ENCODE measurements at regions not wholly inside any gene's neighbourhood (a gene's known extent, or its start where the extent isn't known, plus 50 kb on each side); places are given as distances from the start of the nearest gene placed in this dataset.

- TF ChIP-seq ZKSCAN1 (IDR thresholded peaks at IDR 0.05; ENCODE audit: low read length) = no peak
- TF ChIP-seq STAT5B (CRISPR knock-in tag; IDR thresholded peaks at IDR 0.05) = no peak
- no peak for TF ChIP-seq CSRNP1 (CRISPR knock-in tag; IDR thresholded peaks at IDR 0.05)
- TF ChIP-seq ZFYVE20 (CRISPR knock-in tag; IDR thresholded peaks at IDR 0.05; ENCODE audit: borderline replicate concordance, low read depth) = no peak
- no peak for TF ChIP-seq ZNF782 (CRISPR knock-in tag; IDR thresholded peaks at IDR 0.05; ENCODE audit: borderline replicate concordance)
Measured at GRCh38 chr21:36602735-36603134, 96.2 kb upstream of the SIM2 start (continued).

- H2AFZ ChIP-seq (ENCODE audit: low read length) = no peak overlapping the region
- no peak for TF ChIP-seq CHD4 (IDR thresholded peaks at IDR 0.05; ENCODE audit: borderline replicate concordance, low read length)
Measured at GRCh38 chr21:36603221-36603620, 95.7 kb upstream of the SIM2 start.

More at GRCh38 chr21:36603221-36603620, 95.7 kb upstream of the SIM2 start:
- H3K27ac ChIP-seq (ENCODE audit: extremely low read length, insufficient read depth, low read length) = no peak overlapping the region
- DNase-seq (ENCODE audit: low spot score) (no peak), ATAC-seq (no peak), FAIRE-seq (no peak)
- no peaks in the 10 kb centered on the region for H3K9me3 ChIP-seq (ENCODE audit: low read length)
- H3K36me3 ChIP-seq (replicated peaks in 1 of 2; ENCODE audit: control insufficient read depth in 1 of 2, insufficient read depth in 2 of 2, low read length in 2 of 2) = no peaks in the 10 kb centered on the region
- H3K27me3 ChIP-seq (ENCODE audit: control insufficient read depth in 1 of 2, insufficient read depth in 2 of 2, low read length in 2 of 2) = peaks cover 2 to 48% of the 10 kb centered on the region in 2 experiments; a peak in 2 of 5 replicates
- H3K79me2 ChIP-seq (ENCODE audit: insufficient read depth, low read length) = no peaks in the 10 kb centered on the region
- no TSS peak for BruUV-seq (replicated peaks)
- no peak overlapping the region for H3K4me3 ChIP-seq (replicated peaks in 1 of 3; ENCODE audit: insufficient read depth in 1 of 3, low read depth in 2 of 3, low read length in 3 of 3)
- no peak overlapping the region for H3K4me2 ChIP-seq (ENCODE audit: low read depth, low read length)
- POLR2A ChIA-PET = no interaction called here
- H3K9ac ChIP-seq (ENCODE audit: insufficient read depth, low read depth, low read length) = no peak overlapping the region
- in situ Hi-C loops (cut with HindIII; ENCODE audit: extremely low pct_ligation_motif_present, low pct_unique_long_range_greater_than_20kb) = no loop called here
- CTCF ChIA-PET (ENCODE audit: low intra/inter-chr PET ratio, low total read pairs) = no interaction called here
- intact Hi-C loops (cut with micrococcal nuclease; ENCODE audit: unreplicated experiment) = no loop called here
- H3K4me1 ChIP-seq (ENCODE audit: insufficient read depth, low read length) = no peaks in the 10 kb centered on the region
- 65% methylated on average over 2 of the region's 2 CpGs for WGBS (ENCODE audit: low lambda C conversion rate)
- H4K20me1 ChIP-seq (ENCODE audit: insufficient read depth, low read length) = no peaks in the 10 kb centered on the region

Measured in HepG2 (cell line).